GM19035 (cell line): ENCODE measurements at regions not wholly inside any gene's neighbourhood (a gene's known extent, or its start where the extent isn't known, plus 50 kb on each side); places are given as distances from the start of the nearest gene placed in this dataset.
A peak's percentile ranks its signal among the peaks of the same experiment; 100 is the strongest.

Source experiments
- ATAC-seq: cut with Tn5 transposase; IDR thresholded peaks from one replicate; pipeline ENCODE4 v1.9.1; 2021; ENCODE audit not compliant: unreplicated experiment

DNA sequence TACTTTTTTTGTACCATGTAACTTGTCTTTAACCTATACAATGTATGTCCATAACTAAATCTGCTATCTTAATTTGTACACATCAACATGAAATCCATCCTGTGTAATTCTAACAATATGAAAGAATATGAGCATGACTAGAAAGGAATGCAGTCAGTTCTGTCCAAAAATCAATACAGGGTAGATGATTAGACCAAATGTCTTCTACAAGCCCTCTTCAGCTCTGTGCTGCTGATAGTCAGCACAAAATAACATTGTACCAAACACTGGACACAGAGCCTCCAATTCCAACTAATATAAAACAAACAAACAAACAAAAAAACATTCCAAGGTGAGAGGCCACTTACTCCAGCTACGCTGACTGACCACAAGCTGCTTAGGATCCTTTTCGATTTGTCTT is 301.4 kb upstream of the IRAK1BP1 start:
- ATAC-seq, result no peak

GRCh38 chr6:78570044-78570443 is 297.3 kb upstream of the IRAK1BP1 start:
- ATAC-seq, result no peak

DNA sequence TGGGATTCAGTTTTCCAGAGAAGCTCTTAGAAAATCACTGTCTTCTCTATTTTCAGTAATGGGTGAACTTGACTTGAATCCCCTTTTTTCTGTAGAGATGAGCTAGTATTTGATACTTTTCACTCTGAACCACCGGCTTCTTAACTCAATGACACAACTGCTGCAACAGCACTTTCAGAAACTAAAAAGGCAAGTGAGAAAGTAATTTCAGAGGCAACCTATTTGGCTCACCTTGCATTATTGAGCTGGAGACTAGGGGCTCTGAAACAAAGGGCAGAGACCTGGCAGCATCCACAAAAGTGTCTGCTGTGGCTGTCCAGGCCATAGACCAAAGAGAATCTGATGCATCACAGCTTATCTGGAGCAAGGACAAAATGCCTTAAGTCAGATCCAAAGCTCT is 289.8 kb upstream of the IRAK1BP1 start:
- ATAC-seq, result no peak

- no peak for ATAC-seq
These were observed 288.9 kb upstream of the IRAK1BP1 start for GRCh38 chr6:78578430-78578829.

- no peak for ATAC-seq
These were observed 286.4 kb upstream of the IRAK1BP1 start for GRCh38 chr6:78580923-78581322.

- ATAC-seq, result no peak
These were observed 284.3 kb upstream of the IRAK1BP1 start for GRCh38 chr6:78583079-78583478.

DNA sequence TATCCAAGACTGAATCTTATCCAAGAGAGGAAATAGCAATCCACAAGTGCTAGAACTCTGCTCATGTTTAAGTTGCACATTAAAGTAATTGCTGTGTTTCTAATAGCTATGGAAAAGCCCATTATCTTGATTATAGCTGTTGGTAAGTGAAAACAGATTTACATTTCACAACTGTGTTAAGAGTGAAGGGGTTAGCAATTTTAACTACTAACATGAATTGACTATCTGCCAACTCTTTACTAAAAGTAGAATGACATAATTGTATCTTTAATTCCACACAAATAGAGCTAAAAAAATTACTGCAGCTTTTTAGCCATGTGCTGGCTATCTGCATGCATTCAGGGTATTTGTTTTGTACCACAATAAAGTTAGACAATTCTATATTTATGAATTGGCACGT is 277.9 kb upstream of the IRAK1BP1 start:
- no peak for ATAC-seq

- no peak for ATAC-seq
These were observed 273.3 kb upstream of the IRAK1BP1 start for GRCh38 chr6:78593898-78594667.

DNA sequence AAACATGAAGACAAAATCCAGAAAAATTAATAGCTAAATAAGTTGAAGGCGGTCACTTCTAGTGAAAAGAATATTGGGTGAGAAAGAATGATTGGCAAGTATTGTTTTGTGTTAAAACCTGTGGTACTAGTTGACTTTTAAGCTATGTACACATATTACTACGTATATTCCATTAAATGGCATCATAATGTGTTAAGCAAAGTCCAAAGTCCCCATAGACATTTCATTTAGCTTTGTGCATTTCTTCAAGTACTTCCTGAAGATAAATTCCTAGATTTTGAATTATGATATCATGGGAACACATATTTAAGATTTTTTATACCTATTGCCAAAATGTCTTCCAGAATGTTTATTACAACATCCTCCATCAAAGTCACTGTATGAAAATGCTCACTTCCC is 272.7 kb upstream of the IRAK1BP1 start:
- ATAC-seq, result no peak

DNA sequence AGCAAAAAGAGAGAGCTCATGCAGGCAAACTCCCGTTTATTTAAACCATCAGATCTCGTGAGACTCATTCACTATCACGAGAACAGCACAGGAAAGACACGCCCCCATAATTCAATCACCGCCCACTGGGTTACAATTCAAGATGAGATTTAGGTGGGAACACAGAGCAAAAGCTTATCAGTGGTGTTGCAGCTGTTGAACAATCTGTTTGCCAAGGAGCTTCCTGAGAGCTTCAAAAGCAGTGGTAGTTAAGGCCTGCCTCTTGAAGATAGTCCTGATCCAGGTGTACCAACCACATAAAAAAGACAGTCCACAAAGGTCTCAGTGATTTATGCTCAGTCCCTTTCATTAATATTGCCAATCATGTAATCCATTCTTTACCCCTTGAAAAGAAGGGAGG is 269.4 kb upstream of the IRAK1BP1 start:
- no peak for ATAC-seq

DNA sequence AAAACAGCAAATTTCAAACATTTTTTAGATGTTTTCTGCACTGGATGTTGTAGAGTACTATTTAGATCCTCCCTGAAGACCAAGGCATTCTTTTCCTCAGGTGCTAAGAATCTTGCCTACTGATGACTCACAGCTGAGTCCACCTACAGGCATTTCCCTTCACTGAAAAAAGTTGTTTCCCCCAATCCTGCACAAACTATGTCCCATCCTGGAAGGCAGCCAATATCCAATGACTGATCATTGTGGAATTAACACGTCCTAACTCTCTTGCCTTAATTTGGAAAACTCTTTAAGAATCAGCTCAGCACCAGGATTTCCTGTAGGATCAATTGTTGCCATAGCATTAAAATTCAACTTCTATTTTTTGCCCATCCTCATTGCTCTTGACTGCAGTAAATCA is 268.4 kb upstream of the IRAK1BP1 start:
- ATAC-seq, result no peak

DNA sequence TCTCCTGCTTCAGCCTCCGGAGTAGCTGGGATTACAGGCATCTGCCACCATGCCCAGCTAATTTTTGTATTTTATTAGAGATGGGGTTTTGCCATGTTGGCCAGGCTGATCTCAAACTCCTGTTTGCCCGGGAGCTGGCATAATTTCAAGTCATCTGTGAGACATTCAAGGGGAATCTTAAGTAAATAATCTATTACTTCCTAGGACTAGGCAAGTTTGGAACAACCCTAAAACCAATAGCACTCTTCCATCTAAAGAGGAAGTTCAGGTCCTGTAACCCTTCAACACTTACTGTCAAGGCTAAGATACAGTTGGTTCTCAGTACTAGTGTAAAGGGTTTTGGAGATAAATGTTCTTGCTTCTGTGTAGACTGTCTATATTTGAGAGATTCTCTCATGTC is 267.8 kb upstream of the IRAK1BP1 start:
- ATAC-seq, result no peak

DNA sequence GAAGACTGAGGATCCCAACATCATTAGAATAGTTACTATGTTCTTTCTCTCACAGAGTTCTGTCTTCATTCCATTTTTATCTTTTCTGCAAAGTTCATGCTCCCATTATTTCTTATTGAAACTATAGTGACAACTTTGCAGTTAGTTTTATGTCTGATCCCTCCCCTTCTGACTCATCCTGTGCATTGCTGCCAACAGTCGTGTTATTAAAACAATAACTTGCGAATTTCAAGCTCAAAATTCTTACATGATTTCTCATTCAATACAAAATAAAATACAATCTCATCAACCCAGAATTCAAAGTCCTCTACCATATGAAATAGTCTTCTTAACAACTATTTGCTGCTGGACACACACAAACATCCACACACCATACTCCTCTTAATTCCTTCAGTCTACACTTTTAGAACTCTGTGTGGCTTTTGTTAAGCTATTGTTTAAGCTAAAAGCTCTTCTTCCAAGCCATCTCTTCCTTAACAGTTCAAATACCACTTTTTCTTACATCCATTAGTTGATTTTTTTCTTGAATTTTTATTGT is 261.4 kb upstream of the IRAK1BP1 start:
- no peak for ATAC-seq

- no peak for ATAC-seq
These were observed 260.2 kb upstream of the IRAK1BP1 start for GRCh38 chr6:78607189-78607588.

GRCh38 chr6:78611102-78611620 is 256.2 kb upstream of the IRAK1BP1 start:
- ATAC-seq, result no peak

DNA sequence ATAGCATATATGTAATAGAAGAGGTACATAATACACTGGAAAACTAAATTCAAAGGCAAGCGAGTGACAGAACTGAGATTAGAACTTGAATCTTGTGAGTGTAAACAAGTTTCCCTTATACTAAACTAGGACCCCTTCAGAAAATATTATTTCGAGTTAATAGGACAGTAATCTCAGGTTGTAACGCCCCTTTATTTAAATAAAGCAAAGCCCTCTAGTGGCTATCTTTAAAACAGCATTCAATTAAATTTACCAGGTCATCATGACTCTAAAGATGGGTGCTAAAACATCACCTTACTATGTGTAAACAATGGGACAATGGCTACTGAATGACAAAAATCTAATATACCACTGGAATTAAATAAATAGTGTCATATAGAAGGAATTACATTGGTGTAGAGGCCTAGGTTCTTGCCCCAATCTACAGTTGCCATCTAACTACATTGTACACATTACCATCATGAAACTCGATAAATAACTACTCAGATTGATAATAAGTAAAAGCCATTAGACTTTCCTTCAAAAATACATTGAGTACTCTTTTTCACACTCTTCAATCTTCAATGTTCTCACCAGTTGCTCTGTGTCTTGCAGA is 255.4 kb upstream of the IRAK1BP1 start:
- ATAC-seq, result no peak

- peak; percentile 28 for ATAC-seq
These were observed 252.4 kb upstream of the IRAK1BP1 start for GRCh38 chr6:78614961-78615360.

DNA sequence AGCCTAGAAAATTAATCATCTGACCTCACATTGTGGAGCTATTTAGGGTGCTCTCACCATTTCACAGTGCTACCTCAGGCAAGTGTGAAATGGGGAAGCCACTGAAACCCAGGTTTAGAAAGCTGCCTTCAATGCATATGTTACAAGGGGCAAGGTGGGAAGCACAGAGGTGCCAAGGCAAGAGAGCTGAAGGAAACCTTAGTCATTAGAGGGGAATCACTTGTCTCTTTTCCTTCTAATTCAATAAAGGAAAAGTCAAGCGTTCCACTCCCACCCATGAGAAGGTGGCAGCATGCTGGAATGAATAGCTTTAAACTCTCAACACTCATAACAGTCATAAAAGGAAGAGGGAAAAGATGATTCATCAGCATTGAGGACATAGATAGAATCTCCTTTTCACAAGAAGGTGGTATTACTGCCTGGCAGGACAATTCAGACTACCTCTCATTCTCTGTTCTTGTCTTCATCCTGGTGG is 251.9 kb upstream of the IRAK1BP1 start:
- ATAC-seq, result peak; percentile 62

- ATAC-seq, result no peak
These were observed 248.4 kb upstream of the IRAK1BP1 start for GRCh38 chr6:78618970-78619369.

- no peak for ATAC-seq
These were observed 243.8 kb upstream of the IRAK1BP1 start for GRCh38 chr6:78623554-78623953.

- no peak for ATAC-seq
These were observed 238.1 kb upstream of the IRAK1BP1 start for GRCh38 chr6:78629154-78629721.

DNA sequence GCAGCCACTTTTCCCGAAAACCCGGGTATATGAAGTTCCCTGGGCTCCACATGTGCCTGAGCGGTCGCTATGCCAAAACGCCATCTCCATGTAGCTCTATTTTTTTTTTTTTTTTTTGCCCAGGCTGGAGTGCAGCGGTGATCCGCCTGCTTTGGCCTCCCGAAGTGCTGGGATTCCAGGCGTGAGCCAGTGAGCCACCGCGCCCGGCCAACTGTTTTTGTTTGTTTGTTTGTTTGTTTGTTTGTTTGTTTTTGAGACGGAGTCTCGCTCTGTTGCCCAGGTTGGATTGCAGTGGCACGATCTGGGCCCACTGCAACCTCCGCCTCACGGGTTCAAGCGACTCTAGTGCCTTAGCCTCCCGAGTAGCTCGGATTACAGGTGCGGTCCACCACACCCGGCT is 237.5 kb upstream of the IRAK1BP1 start:
- no peak for ATAC-seq
